HepG2 (cell line): ENCODE measurements at regions not wholly inside any gene's neighbourhood (a gene's known extent, or its start where the extent isn't known, plus 50 kb on each side); places are given as distances from the start of the nearest gene placed in this dataset.

ENCODE experiments used
- EZH2 ChIP-seq: conservative IDR thresholded peaks from 2 replicates; pipeline ENCODE4 v1.6.1; 2012; ENCODE audit warnings: mild to moderate bottlenecking, low read depth, low read length, moderate library complexity
- KLF13 ChIP-seq: sonication (generic); formaldehyde crosslinking; IDR thresholded peaks from 2 replicates; pipeline ENCODE4 v1.4.0; 2020; ENCODE audit warnings: mild to moderate bottlenecking, missing genetic modification reagents
- NCOA2 ChIP-seq: sonication (generic); formaldehyde crosslinking; IDR thresholded peaks from 2 replicates; pipeline ENCODE4 v1.8.0; 2022; ENCODE audit warnings: inconsistent platforms
- NR2F2 ChIP-seq: IDR thresholded peaks from 2 replicates; pipeline ENCODE4 v1.6.1; 2012; ENCODE audit warnings: low read depth, inconsistent platforms, borderline replicate concordance
- RAD51 ChIP-seq: fragments of 450-650 bp; IDR thresholded peaks from 2 replicates; pipeline ENCODE4 v1.6.1; 2016; ENCODE audit warnings: borderline replicate concordance
- SALL2 ChIP-seq: sonication (generic); formaldehyde crosslinking; IDR thresholded peaks from 2 replicates; pipeline ENCODE4 v1.8.1; 2023; ENCODE audit warnings: mild to moderate bottlenecking, missing genetic modification reagents, inconsistent platforms
- SIN3A ChIP-seq: IDR thresholded peaks from 2 replicates; pipeline ENCODE4 v1.6.1; 2011; ENCODE audit warnings: low read depth, mild to moderate bottlenecking, control low read depth, low read length, borderline replicate concordance
- ZNF235 ChIP-seq: sonication (generic); formaldehyde crosslinking; IDR thresholded peaks from 2 replicates; pipeline ENCODE4 v1.8.1; 2023; ENCODE audit warnings: mild to moderate bottlenecking, missing genetic modification reagents, borderline replicate concordance
- TF ChIP-seq, protein P1 (sequence below): sonication (generic); formaldehyde crosslinking; conservative IDR thresholded peaks from 2 replicates; pipeline ENCODE4 v1.4.0; 2020; ENCODE audit warnings: missing genetic modification reagents
- TF ChIP-seq, protein P2 (sequence below): IDR thresholded peaks from 2 replicates; pipeline ENCODE4 v1.4.0; 2020; ENCODE audit warnings: mild to moderate bottlenecking, missing genetic modification reagents
- TF ChIP-seq, protein P3 (sequence below): sonication (generic); formaldehyde crosslinking; IDR thresholded peaks from 2 replicates; pipeline ENCODE4 v1.8.0; 2023; ENCODE audit warnings: mild to moderate bottlenecking, missing genetic modification reagents

DNA sequence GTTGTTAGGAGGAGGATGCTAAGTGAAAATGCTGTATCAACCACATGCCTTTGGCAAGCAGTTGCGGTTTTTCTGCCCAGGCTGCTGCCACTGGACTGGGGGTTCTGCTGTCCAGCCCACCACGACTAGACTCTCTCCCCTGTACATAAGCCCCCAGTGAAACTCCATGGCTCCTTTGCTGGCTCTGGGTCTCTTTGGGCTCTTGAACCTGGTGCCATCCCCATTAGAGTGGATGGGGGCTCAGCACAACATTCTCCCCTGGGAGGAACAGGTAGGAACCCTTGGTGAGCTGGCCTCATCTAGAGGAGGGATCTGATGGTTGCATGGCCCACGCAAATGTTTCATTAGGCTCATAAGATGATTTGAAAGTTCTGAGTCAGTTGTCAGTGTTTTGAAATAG is 204.8 kb upstream of the KCNG1 start:
- TF ChIP-seq KLF13 (no peak), ZNF235 (CRISPR knock-in tag) (no peak), EZH2 (no peak), SALL2 (CRISPR knock-in tag) (no peak), SIN3A (no peak), RAD51 (no peak), NR2F2 (no peak), NCOA2 (CRISPR knock-in tag) (no peak)
- TF ChIP-seq, protein P1, sequence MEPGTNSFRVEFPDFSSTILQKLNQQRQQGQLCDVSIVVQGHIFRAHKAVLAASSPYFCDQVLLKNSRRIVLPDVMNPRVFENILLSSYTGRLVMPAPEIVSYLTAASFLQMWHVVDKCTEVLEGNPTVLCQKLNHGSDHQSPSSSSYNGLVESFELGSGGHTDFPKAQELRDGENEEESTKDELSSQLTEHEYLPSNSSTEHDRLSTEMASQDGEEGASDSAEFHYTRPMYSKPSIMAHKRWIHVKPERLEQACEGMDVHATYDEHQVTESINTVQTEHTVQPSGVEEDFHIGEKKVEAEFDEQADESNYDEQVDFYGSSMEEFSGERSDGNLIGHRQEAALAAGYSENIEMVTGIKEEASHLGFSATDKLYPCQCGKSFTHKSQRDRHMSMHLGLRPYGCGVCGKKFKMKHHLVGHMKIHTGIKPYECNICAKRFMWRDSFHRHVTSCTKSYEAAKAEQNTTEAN (CRISPR knock-in tag): no peak
- TF ChIP-seq, protein P2, sequence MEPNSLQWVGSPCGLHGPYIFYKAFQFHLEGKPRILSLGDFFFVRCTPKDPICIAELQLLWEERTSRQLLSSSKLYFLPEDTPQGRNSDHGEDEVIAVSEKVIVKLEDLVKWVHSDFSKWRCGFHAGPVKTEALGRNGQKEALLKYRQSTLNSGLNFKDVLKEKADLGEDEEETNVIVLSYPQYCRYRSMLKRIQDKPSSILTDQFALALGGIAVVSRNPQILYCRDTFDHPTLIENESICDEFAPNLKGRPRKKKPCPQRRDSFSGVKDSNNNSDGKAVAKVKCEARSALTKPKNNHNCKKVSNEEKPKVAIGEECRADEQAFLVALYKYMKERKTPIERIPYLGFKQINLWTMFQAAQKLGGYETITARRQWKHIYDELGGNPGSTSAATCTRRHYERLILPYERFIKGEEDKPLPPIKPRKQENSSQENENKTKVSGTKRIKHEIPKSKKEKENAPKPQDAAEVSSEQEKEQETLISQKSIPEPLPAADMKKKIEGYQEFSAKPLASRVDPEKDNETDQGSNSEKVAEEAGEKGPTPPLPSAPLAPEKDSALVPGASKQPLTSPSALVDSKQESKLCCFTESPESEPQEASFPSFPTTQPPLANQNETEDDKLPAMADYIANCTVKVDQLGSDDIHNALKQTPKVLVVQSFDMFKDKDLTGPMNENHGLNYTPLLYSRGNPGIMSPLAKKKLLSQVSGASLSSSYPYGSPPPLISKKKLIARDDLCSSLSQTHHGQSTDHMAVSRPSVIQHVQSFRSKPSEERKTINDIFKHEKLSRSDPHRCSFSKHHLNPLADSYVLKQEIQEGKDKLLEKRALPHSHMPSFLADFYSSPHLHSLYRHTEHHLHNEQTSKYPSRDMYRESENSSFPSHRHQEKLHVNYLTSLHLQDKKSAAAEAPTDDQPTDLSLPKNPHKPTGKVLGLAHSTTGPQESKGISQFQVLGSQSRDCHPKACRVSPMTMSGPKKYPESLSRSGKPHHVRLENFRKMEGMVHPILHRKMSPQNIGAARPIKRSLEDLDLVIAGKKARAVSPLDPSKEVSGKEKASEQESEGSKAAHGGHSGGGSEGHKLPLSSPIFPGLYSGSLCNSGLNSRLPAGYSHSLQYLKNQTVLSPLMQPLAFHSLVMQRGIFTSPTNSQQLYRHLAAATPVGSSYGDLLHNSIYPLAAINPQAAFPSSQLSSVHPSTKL: no peak
- TF ChIP-seq, protein P3, sequence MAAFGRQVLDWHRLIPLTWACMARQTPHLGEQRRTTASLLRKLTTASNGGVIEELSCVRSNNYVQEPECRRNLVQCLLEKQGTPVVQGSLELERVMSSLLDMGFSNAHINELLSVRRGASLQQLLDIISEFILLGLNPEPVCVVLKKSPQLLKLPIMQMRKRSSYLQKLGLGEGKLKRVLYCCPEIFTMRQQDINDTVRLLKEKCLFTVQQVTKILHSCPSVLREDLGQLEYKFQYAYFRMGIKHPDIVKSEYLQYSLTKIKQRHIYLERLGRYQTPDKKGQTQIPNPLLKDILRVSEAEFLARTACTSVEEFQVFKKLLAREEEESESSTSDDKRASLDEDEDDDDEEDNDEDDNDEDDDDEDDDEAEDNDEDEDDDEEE (CRISPR knock-in tag): no peak
